Panc1 (cell line): ENCODE measurements at regions not wholly inside any gene's neighbourhood (a gene's known extent, or its start where the extent isn't known, plus 50 kb on each side); places are given as distances from the start of the nearest gene placed in this dataset.

Source experiments
- ATAC-seq: fragments of 200-7000 bp; cut with Tn5 transposase; 2 replicates; pipeline ENCODE4 v1.9.1; 2020; ENCODE audit warnings: mild to moderate bottlenecking, moderate library complexity
- BruUV-seq: library from RNA; stranded (reverse); fragments of 400-500 nt; replicated peaks from 2 replicates; lab custom pipeline; 2021; lab: Mats Ljungman, UMichigan
- CTCF ChIA-PET: fragments of 300-600 bp; sonication (Branson Sonifier 250); formaldehyde crosslinking; loops from one replicate; lab custom pipeline; 2022; ENCODE audit warnings: antibody characterized with exemption; lab: Charles Lee
- POLR2A ChIA-PET: fragments of 300-600 bp; sonication (Branson Sonifier 250); formaldehyde crosslinking; loops from one replicate; lab custom pipeline; 2022; ENCODE audit warnings: antibody characterized with exemption; lab: Charles Lee
- DNase-seq: peaks from one replicate; pipeline ENCODE4 v3.0.0-alpha.2; 2010; ENCODE audit warnings: low read depth, low spot score
- H3K27ac ChIP-seq: 2 replicates; pipeline ENCODE4 v1.5.1; 2011; ENCODE audit warnings: mild to moderate bottlenecking, low read length, inconsistent platforms
- H3K27me3 ChIP-seq: fragments of 200-500 bp; sonication (Bioruptor generic); 2 replicates; pipeline ENCODE4 v1.6.0; 2014; ENCODE audit warnings: low read length, inconsistent platforms; ENCODE audit not compliant: control insufficient read depth, insufficient read depth
- H3K36me3 ChIP-seq: fragments of 200-500 bp; sonication (Bioruptor generic); 2 replicates; pipeline ENCODE4 v1.5.1; 2014; ENCODE audit warnings: inconsistent platforms, mild to moderate bottlenecking, low read length, moderate library complexity; ENCODE audit not compliant: control insufficient read depth, insufficient read depth
- H3K4me1 ChIP-seq: 2 replicates; pipeline ENCODE4 v1.5.1; 2011; ENCODE audit warnings: inconsistent platforms, mild to moderate bottlenecking, low read length, moderate library complexity; ENCODE audit not compliant: control insufficient read depth, insufficient read depth
- H3K4me3 ChIP-seq, 2 experiments: 2 replicates each; pipeline ENCODE4 v1.5.1; 2011 to 2012; ENCODE audit warnings: low read depth in 2 of 2, low read length in 2 of 2, mild to moderate bottlenecking in 2 of 2, inconsistent platforms in 1 of 2, moderate library complexity in 1 of 2
- H3K9me3 ChIP-seq: fragments of 200-500 bp; sonication (Bioruptor generic); 2 replicates; pipeline ENCODE4 v1.5.1; 2014; ENCODE audit warnings: low read depth, mild to moderate bottlenecking, inconsistent platforms, low read length, moderate library complexity; ENCODE audit not compliant: control insufficient read depth, insufficient read depth
- POLR2AphosphoS5 ChIP-seq: IDR thresholded peaks from 2 replicates; pipeline ENCODE4 v1.6.1; 2012; ENCODE audit warnings: mild to moderate bottlenecking, low read depth, low read length, moderate library complexity
- SIN3A ChIP-seq: IDR thresholded peaks from 2 replicates; pipeline ENCODE4 v1.6.1; 2012; ENCODE audit warnings: low read depth, mild to moderate bottlenecking, low read length, moderate library complexity, borderline replicate concordance; ENCODE audit not compliant: insufficient read depth
- TCF7L2 ChIP-seq: IDR thresholded peaks from 2 replicates; pipeline ENCODE4 v1.6.1; 2011; ENCODE audit warnings: mild to moderate bottlenecking, low read depth, low read length, inconsistent platforms
- in situ Hi-C: cut with HindIII; loops from 2 replicates; pipeline ENCODE4 v1.10.0; 2016; ENCODE audit warnings: low sequenced_read_pairs, low pct_unique_long_range_greater_than_20kb
- intact Hi-C: fragments of 100-400 bp; cut with micrococcal nuclease; formaldehyde crosslinking; loops from one replicate; pipeline ENCODE4 v1.10.0; 2022; ENCODE audit not compliant: unreplicated experiment
- TF ChIP-seq, protein P1 (sequence below), 2 experiments: IDR thresholded peaks; 2 replicates each; pipeline ENCODE4 v1.6.1; 2011 to 2012; ENCODE audit warnings: low read depth in 2 of 2, control low read depth in 1 of 2, low read length in 1 of 2, mild to moderate bottlenecking in 1 of 2, moderate library complexity in 1 of 2; ENCODE audit not compliant: insufficient read depth in 1 of 2
- TF ChIP-seq, protein P2 (sequence below): fragments of 450-650 bp; IDR thresholded peaks from 2 replicates; pipeline ENCODE4 v1.5.1; 2017; ENCODE audit warnings: mild to moderate bottlenecking

- DNase-seq = no peak
- BruUV-seq = no TSS peak
- Histone ChIP-seq H3K4me3 (no peak overlapping the region), H3K27me3 (no peaks in the 10 kb centered on the region), H3K4me1 (no peaks in the 10 kb centered on the region), H3K9me3 (no peaks in the 10 kb centered on the region), H3K27ac (no peak overlapping the region), H3K36me3 (no peaks in the 10 kb centered on the region)
- no peak for ATAC-seq
- TF ChIP-seq, protein P1, sequence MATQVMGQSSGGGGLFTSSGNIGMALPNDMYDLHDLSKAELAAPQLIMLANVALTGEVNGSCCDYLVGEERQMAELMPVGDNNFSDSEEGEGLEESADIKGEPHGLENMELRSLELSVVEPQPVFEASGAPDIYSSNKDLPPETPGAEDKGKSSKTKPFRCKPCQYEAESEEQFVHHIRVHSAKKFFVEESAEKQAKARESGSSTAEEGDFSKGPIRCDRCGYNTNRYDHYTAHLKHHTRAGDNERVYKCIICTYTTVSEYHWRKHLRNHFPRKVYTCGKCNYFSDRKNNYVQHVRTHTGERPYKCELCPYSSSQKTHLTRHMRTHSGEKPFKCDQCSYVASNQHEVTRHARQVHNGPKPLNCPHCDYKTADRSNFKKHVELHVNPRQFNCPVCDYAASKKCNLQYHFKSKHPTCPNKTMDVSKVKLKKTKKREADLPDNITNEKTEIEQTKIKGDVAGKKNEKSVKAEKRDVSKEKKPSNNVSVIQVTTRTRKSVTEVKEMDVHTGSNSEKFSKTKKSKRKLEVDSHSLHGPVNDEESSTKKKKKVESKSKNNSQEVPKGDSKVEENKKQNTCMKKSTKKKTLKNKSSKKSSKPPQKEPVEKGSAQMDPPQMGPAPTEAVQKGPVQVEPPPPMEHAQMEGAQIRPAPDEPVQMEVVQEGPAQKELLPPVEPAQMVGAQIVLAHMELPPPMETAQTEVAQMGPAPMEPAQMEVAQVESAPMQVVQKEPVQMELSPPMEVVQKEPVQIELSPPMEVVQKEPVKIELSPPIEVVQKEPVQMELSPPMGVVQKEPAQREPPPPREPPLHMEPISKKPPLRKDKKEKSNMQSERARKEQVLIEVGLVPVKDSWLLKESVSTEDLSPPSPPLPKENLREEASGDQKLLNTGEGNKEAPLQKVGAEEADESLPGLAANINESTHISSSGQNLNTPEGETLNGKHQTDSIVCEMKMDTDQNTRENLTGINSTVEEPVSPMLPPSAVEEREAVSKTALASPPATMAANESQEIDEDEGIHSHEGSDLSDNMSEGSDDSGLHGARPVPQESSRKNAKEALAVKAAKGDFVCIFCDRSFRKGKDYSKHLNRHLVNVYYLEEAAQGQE (IDR thresholded peaks at IDR 0.05; ENCODE audit: insufficient read depth in 1 of 2, low read depth in 2 of 2, low read length in 1 of 2) = no peak
- no peak for TF ChIP-seq TCF7L2
- no peak for TF ChIP-seq POLR2AphosphoS5
- TF ChIP-seq, protein P2, sequence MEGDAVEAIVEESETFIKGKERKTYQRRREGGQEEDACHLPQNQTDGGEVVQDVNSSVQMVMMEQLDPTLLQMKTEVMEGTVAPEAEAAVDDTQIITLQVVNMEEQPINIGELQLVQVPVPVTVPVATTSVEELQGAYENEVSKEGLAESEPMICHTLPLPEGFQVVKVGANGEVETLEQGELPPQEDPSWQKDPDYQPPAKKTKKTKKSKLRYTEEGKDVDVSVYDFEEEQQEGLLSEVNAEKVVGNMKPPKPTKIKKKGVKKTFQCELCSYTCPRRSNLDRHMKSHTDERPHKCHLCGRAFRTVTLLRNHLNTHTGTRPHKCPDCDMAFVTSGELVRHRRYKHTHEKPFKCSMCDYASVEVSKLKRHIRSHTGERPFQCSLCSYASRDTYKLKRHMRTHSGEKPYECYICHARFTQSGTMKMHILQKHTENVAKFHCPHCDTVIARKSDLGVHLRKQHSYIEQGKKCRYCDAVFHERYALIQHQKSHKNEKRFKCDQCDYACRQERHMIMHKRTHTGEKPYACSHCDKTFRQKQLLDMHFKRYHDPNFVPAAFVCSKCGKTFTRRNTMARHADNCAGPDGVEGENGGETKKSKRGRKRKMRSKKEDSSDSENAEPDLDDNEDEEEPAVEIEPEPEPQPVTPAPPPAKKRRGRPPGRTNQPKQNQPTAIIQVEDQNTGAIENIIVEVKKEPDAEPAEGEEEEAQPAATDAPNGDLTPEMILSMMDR = no peak
- no peak for TF ChIP-seq SIN3A
- intact Hi-C loops = no loop called here
- in situ Hi-C loops = no loop called here
- POLR2A ChIA-PET = no interaction called here
- CTCF ChIA-PET = no interaction called here
Measured at GRCh38 chr3:94529816-94530215, 467.0 kb downstream of the NSUN3 start.

GRCh38 chr3:94532951-94533350 lies 470.1 kb downstream of the NSUN3 start:
- ChIA-PET CTCF (no interaction called here), POLR2A (no interaction called here)
- Histone ChIP-seq H3K4me1 (no peaks in the 10 kb centered on the region), H3K36me3 (no peaks in the 10 kb centered on the region), H3K27me3 (no peaks in the 10 kb centered on the region), H3K27ac (no peak overlapping the region), H3K4me3 (no peak overlapping the region), H3K9me3 (no peaks in the 10 kb centered on the region)
- no TSS peak for BruUV-seq
- TF ChIP-seq SIN3A = no peak
- TF ChIP-seq, protein P2 = no peak
- no peak for TF ChIP-seq TCF7L2
- TF ChIP-seq POLR2AphosphoS5 = no peak
- TF ChIP-seq, protein P1 (IDR thresholded peaks at IDR 0.05; ENCODE audit: insufficient read depth in 1 of 2, low read depth in 2 of 2, low read length in 1 of 2) = no peak
- ATAC-seq (no peak), DNase-seq (no peak)
- intact Hi-C loops (no loop called here), in situ Hi-C loops (no loop called here)
